ENCODE measurements at regions not wholly inside any gene's neighbourhood (a gene's known extent, or its start where the extent isn't known, plus 50 kb on each side); places are given as distances from the start of the nearest gene placed in this dataset.

DNA sequence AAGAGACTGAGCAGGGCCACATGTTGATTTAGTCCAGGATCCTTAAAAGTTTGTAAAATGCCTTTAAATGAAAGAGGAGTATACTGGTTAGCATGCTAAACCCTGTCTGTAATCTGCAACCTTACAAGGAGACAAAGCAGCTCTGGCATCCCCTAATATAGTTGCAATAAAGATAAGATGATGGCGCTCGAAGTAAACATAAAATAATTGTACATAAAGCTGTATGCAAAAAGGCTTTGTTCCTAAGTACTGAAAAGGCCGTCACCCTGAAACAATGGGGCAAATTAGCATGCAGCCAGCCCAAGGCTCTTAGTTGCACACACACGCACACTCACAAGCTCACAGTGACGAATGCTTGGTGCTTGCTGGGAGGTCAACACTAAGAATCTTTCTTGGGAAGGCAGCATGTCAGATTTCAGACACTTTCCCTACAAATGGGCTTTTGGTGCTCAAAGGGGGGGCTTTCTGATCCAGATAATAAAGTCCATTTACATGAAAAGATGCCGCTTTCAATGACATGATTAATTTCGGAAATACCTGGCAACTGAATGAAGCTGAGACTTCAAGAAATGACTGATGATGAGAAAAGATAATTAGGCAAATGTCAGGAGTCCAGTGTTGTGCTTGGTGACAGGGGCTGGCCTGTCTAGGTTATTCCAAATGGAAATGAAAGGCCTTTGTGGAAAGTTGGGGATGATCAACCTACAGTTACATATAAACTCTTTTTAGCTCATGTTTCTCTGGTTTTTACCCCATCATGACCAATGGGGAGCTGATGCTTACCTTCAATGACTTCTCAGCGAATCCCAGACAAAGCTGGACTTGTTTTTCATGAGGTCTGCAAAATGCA is 370.3 kb downstream of the MEIS1 start:
- H3K4me3 ChIP-seq (ENCODE audit: low read depth, low read length): no peak overlapping the region
- TF ChIP-seq, protein P1, sequence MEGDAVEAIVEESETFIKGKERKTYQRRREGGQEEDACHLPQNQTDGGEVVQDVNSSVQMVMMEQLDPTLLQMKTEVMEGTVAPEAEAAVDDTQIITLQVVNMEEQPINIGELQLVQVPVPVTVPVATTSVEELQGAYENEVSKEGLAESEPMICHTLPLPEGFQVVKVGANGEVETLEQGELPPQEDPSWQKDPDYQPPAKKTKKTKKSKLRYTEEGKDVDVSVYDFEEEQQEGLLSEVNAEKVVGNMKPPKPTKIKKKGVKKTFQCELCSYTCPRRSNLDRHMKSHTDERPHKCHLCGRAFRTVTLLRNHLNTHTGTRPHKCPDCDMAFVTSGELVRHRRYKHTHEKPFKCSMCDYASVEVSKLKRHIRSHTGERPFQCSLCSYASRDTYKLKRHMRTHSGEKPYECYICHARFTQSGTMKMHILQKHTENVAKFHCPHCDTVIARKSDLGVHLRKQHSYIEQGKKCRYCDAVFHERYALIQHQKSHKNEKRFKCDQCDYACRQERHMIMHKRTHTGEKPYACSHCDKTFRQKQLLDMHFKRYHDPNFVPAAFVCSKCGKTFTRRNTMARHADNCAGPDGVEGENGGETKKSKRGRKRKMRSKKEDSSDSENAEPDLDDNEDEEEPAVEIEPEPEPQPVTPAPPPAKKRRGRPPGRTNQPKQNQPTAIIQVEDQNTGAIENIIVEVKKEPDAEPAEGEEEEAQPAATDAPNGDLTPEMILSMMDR (conservative IDR thresholded peaks at IDR 0.05; ENCODE audit: low read depth, low read length): no peak
- no peak for DNase-seq (ENCODE audit: low read depth)

DNA sequence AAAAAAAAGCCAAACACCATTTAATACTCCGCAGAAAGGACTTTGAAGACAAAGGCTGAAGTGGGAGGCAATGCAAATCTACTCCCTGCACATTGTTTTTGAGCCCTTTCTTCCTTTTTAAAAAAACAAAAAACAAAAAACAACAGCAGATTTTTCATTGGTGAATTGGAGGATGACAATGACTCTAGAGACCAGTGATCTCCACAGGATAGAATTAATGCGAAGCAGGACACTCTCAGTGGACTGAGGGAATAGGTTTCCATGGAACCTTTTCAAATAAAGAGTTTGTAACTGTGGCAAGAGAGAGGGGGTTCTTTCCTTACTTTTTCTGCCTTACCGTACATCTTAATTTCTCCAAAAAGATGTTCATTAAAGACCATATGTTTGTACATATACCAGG is 371.0 kb downstream of the MEIS1 start:
- H3K4me3 ChIP-seq (ENCODE audit: low read depth, low read length): no peak overlapping the region
- no peak for DNase-seq (ENCODE audit: low read depth)
- TF ChIP-seq, protein P1 (conservative IDR thresholded peaks at IDR 0.05; ENCODE audit: low read depth, low read length): no peak

DNA sequence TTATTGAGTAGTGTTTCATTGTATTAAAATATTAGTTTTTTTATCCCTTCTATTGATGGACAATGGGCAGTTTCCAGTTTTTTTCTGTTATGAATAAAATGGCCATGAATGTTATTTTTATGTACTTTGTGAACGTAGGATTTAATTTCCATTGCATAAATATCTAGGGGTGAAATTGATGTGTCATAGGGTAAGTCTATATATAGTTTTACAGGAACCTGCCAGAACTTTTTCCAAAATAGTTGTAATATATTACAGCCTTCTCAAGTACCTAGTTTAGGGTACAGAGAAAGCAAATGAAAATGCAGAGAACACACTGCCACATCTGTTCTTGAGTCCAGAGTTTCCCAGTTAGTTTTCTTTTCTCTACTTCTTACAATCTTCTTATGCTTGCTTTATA is 378.6 kb downstream of the MEIS1 start:
- DNase-seq (ENCODE audit: low read depth): no peak
- TF ChIP-seq, protein P1 (conservative IDR thresholded peaks at IDR 0.05; ENCODE audit: low read depth, low read length): no peak
- H3K4me3 ChIP-seq (ENCODE audit: low read depth, low read length): no peak overlapping the region

DNA sequence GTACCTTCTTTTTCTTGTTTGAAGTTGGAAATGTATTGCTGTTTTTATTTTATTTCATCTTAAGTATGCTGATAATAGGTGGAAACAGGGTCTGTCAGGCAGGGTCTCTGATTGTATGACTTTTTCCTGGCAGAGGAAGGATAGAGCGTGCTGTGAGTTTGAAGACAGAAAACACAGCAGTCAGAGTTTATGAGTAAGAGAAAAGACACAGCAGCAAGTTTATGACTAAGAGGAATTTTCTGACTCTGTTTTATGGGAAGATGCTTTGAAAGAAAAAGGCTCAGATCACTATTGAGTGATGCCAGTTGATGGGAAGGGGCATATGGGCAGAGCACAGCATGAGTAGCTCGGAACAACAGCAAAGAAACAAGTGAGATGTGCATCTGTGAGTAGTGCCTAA is 379.1 kb downstream of the MEIS1 start:
- TF ChIP-seq, protein P1 (conservative IDR thresholded peaks at IDR 0.05; ENCODE audit: low read depth, low read length): no peak
- no peak overlapping the region for H3K4me3 ChIP-seq (ENCODE audit: low read depth, low read length)
- DNase-seq (ENCODE audit: low read depth): no peak

DNA sequence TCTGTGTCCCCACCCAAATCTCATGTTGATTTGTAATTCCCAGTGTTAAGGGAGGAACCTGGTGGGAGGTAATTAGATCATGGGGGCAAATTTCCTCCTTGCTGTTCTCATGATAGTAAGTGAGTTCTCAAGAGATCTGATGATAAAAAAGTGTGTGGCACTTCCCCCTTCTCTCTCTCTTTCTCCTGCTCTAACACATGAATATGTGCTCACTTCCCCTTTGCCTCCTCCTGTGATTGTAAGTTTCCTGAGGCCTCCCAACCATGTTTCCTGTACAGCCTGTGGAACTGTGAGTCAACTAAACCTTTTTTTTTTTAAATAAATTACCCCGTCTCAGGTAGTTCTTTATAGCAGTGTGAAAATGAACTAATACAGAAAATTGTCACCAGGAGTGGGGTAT is 380.0 kb downstream of the MEIS1 start:
- DNase-seq (ENCODE audit: low read depth): no peak
- TF ChIP-seq, protein P1 (conservative IDR thresholded peaks at IDR 0.05; ENCODE audit: low read depth, low read length): no peak
- no peak overlapping the region for H3K4me3 ChIP-seq (ENCODE audit: low read depth, low read length)

DNA sequence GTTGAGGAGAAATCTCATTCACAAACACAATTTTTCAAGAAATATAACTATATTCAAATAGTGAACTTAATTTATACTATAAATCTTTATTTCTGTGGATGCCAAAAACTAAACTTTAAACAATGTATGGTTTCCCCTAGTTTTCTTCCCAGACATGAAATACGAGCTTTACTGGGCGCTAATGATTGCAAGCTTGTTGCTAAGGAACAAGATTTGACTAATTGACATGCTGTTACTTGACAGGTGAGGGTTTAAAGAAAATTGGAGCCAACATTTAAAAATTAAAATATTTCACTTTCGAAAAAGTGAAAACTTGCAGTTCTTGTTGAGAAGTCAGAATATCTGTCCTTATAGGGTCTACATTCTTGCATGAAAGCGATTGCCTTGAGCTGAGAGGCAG is 381.0 kb downstream of the MEIS1 start:
- TF ChIP-seq, protein P1 (conservative IDR thresholded peaks at IDR 0.05; ENCODE audit: low read depth, low read length): no peak
- H3K4me3 ChIP-seq (ENCODE audit: low read depth, low read length): no peak overlapping the region
- DNase-seq (ENCODE audit: low read depth): no peak

DNA sequence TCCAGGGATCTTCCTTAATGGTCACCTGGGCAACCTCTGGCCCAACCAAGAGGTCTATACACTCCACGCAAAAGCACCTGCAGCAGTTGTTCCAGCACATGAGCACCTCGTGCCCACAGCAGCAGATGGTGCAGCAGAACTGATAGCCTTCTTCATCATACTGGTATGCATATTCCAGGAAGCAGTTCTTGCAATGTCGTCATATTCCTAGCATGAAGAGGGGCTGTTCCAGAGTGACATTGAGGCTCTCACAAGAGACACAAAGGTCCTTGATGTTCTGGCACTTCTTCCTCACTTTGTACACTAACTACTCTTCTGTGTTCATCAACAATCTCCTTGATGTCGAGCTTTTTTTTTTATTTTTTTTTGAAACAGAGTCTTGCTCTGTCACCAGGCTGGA is 386.2 kb downstream of the MEIS1 start:
- no peak overlapping the region for H3K4me3 ChIP-seq (ENCODE audit: low read depth, low read length)
- DNase-seq (ENCODE audit: low read depth): no peak
- TF ChIP-seq, protein P1 (conservative IDR thresholded peaks at IDR 0.05; ENCODE audit: low read depth, low read length): no peak
